ENCODE measurements at regions not wholly inside any gene's neighbourhood (a gene's known extent, or its start where the extent isn't known, plus 50 kb on each side); places are given as distances from the start of the nearest gene placed in this dataset.

GRCh38 chr12:14249368-14249767, 116.1 kb upstream of the ATF7IP start:
- TF ChIP-seq CTCF (IDR thresholded peaks at IDR 0.05; ENCODE audit: low read depth, low read length) (no peak), POLR2A (IDR thresholded peaks at IDR 0.05; ENCODE audit: extremely low read depth, insufficient read length) (no peak), MYC (IDR thresholded peaks at IDR 0.05; ENCODE audit: low read depth, low read length) (no peak)
